GM12864 (cell line): ENCODE measurements at regions not wholly inside any gene's neighbourhood (a gene's known extent, or its start where the extent isn't known, plus 50 kb on each side); places are given as distances from the start of the nearest gene placed in this dataset.

ENCODE experiments used
- DNase-seq: peaks from one replicate; pipeline ENCODE4 v3.0.0-alpha.2; 2011; ENCODE audit warnings: low read depth
- H3K4me3 ChIP-seq: 2 replicates; pipeline ENCODE4 v1.5.1; 2011; ENCODE audit warnings: mild to moderate bottlenecking, low read depth, low read length, control low read depth
- TF ChIP-seq, protein P1 (sequence below): IDR thresholded peaks from 2 replicates; pipeline ENCODE4 v1.5.1; 2011; ENCODE audit warnings: low read depth, mild to moderate bottlenecking, moderate library complexity, low read length, control low read depth, inconsistent platforms; ENCODE audit errors: missing control alignments

GRCh38 chr4:24105327-24106038 lies 215.6 kb upstream of the PPARGC1A start:
- no peak for DNase-seq
- TF ChIP-seq, protein P1, sequence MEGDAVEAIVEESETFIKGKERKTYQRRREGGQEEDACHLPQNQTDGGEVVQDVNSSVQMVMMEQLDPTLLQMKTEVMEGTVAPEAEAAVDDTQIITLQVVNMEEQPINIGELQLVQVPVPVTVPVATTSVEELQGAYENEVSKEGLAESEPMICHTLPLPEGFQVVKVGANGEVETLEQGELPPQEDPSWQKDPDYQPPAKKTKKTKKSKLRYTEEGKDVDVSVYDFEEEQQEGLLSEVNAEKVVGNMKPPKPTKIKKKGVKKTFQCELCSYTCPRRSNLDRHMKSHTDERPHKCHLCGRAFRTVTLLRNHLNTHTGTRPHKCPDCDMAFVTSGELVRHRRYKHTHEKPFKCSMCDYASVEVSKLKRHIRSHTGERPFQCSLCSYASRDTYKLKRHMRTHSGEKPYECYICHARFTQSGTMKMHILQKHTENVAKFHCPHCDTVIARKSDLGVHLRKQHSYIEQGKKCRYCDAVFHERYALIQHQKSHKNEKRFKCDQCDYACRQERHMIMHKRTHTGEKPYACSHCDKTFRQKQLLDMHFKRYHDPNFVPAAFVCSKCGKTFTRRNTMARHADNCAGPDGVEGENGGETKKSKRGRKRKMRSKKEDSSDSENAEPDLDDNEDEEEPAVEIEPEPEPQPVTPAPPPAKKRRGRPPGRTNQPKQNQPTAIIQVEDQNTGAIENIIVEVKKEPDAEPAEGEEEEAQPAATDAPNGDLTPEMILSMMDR = no peak

DNA sequence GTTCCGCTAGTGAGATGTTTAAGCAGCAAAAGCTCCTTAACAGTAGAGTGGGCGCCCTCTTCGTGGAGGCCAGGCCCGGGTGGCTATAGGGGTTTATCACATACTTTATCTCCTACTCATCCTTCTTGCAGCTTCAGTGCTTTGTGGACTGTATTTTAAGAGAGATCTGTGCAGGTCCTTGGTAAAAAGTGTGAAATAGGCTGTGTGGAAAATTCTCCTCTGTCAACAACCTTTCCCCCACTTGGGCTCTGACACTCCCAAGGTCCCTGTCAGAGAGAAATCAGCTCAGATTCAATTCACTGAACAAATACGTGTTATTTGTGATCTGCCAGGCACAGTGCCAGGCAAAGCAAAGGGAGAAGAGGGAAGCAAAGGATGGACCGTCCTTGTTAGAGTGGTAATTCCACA lies 214.3 kb upstream of the PPARGC1A start:
- TF ChIP-seq, protein P1 = no peak
- H3K4me3 ChIP-seq = no peak overlapping the region
- DNase-seq = no peak

More at GRCh38 chr4:24105327-24106038, 215.6 kb upstream of the PPARGC1A start:
- no peak overlapping the region for H3K4me3 ChIP-seq

DNA sequence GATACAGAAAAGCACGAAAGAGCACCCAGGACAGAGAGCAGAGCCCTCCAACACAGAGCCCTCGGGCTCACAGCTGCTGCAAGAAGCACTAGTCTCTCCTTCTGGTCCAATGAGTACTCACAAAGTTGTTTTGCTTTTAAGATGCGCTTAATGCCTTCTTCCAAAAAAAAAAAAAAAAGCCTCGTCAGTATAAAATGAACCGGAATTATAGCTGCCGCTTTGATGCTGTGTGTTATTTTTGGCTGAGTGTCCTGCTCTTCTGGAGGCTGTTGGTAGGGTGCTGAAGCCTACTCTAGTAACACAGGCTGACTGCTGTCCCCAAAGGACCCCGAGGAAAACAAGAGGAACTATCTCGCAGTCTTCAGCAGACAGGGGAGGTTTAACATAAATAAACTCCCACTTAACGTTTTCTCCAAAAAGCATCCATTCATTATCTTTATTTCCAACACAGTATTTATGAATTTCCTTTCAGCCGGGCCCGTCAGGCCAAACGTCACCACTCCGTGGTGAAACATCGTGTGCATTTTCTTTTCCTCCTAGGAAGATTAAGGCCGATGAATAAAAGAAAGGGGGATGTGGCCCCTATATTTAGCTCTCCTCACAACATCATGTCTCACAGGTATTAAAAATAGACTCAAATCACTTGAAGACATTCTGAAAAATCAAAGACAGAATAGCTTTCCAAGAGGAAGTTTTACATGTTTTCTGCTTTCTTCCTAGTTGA lies 213.7 kb upstream of the PPARGC1A start:
- no peak for DNase-seq
- H3K4me3 ChIP-seq = no peak overlapping the region
- TF ChIP-seq, protein P1 = no peak

GRCh38 chr4:24102621-24103020 lies 212.8 kb upstream of the PPARGC1A start:
- no peak for DNase-seq
- TF ChIP-seq, protein P1 = no peak
- H3K4me3 ChIP-seq = no peak overlapping the region

DNA sequence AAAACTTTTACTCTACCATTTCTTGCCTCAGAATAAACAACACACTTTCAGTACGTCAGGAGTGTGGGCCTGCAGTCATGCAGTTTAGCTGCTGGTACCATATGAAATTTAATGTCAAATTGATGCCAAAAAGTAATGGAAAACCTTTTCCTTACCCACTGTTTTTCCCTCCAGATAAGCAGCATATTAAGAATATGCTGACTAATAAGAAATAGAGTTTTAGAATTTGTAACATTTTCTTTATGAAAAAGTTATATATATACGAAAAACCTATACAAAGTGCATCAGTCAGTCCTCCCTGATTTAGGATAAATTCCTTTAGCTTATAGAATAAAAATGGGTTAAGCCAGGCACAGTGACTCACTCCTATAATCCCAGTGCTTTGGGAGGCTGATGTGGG lies 206.8 kb upstream of the PPARGC1A start:
- no peak for DNase-seq
- TF ChIP-seq, protein P1 = no peak
- no peak overlapping the region for H3K4me3 ChIP-seq

DNA sequence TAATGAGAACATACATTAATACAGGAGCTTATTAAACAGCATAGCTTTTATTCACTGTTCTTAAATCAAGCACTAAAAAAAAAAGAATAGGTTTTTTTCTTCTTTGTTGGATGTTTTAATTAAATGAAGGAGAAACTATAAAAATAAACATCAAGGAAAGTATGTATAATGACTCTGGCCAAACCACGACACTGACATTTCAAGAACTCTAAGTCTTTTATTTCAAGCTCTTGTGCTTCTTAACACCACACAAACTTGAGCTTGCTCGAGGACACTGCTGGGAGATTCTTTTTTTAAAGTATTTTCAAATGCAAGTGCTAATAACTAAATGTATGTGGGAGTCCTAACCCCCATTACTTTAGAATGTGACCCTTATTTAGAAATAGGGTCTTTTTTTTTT lies 204.9 kb upstream of the PPARGC1A start:
- no peak for DNase-seq
- no peak overlapping the region for H3K4me3 ChIP-seq
- TF ChIP-seq, protein P1 = no peak
